ENCODE measurements at regions not wholly inside any gene's neighbourhood (a gene's known extent, or its start where the extent isn't known, plus 50 kb on each side); places are given as distances from the start of the nearest gene placed in this dataset.

DNA sequence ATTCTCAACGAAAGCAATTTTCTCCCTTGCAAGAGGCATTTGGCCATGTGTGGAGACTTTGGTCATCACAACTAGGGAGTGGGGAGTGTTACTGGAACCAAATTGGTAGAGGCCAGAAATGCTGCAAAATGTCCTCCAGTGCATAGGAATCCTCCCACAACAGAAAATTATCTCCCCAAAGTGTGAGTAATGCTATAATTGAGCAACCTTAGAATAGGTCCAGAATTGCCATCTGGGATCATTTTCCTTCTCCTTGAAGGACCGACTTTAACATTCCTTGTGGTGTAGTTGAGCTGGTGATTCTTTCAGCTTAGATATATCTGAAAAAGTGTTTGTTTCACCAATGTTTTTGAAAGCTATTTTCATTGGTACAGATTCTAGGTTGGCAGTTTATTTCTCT lies 111.2 kb upstream of the SMIM21 start:
- H3K4me1 ChIP-seq: no peaks in the 10 kb centered on the region
- TF ChIP-seq, protein P1, sequence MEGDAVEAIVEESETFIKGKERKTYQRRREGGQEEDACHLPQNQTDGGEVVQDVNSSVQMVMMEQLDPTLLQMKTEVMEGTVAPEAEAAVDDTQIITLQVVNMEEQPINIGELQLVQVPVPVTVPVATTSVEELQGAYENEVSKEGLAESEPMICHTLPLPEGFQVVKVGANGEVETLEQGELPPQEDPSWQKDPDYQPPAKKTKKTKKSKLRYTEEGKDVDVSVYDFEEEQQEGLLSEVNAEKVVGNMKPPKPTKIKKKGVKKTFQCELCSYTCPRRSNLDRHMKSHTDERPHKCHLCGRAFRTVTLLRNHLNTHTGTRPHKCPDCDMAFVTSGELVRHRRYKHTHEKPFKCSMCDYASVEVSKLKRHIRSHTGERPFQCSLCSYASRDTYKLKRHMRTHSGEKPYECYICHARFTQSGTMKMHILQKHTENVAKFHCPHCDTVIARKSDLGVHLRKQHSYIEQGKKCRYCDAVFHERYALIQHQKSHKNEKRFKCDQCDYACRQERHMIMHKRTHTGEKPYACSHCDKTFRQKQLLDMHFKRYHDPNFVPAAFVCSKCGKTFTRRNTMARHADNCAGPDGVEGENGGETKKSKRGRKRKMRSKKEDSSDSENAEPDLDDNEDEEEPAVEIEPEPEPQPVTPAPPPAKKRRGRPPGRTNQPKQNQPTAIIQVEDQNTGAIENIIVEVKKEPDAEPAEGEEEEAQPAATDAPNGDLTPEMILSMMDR (IDR thresholded peaks at IDR 0.05): no peak
- H3K9ac ChIP-seq: no peak overlapping the region
- H3K4me2 ChIP-seq (ENCODE audit: low read length): no peak overlapping the region
- H2AFZ ChIP-seq: no peak overlapping the region
- no peaks in the 10 kb centered on the region for H3K79me2 ChIP-seq
- H3K36me3 ChIP-seq (ENCODE audit: control insufficient read depth, insufficient read depth, low read length): no peaks in the 10 kb centered on the region
- no peak overlapping the region for H3K27ac ChIP-seq
- H3K4me3 ChIP-seq (ENCODE audit: low read depth, low read length): no peak overlapping the region
- H3K9me3 ChIP-seq (ENCODE audit: control insufficient read depth, low read length): no peaks in the 10 kb centered on the region
- H3K27me3 ChIP-seq (ENCODE audit: control insufficient read depth, insufficient read depth, low read length): no peaks in the 10 kb centered on the region

DNA sequence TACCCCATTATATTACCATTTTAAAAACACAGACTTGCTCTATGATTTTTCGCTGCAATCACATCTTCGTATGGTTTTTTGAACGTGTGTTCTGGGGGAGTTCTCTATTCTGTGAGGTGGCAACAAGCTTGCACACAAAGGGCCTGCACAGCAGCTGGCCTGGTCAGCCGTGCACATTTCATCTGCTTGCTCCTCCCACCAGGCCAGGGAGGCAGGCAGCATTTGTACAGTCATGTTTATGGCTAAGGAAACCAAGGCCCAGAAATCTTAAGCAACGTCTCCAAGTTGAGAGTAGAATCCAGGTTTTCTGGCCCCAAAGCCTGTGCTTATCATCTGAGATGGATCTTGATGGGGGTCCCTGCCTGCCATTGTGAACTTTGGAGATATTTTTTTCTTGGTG lies 106.4 kb upstream of the SMIM21 start:
- H3K79me2 ChIP-seq: no peaks in the 10 kb centered on the region
- H3K27ac ChIP-seq: no peak overlapping the region
- H3K4me3 ChIP-seq (ENCODE audit: low read depth, low read length): no peak overlapping the region
- H3K36me3 ChIP-seq (ENCODE audit: control insufficient read depth, insufficient read depth, low read length): no peaks in the 10 kb centered on the region
- H3K27me3 ChIP-seq (ENCODE audit: control insufficient read depth, insufficient read depth, low read length): no peaks in the 10 kb centered on the region
- no peaks in the 10 kb centered on the region for H3K4me1 ChIP-seq
- no peak overlapping the region for H3K9ac ChIP-seq
- no peaks in the 10 kb centered on the region for H3K9me3 ChIP-seq (ENCODE audit: control insufficient read depth, low read length)
- TF ChIP-seq, protein P1 (IDR thresholded peaks at IDR 0.05): no peak
- H3K4me2 ChIP-seq (ENCODE audit: low read length): no peak overlapping the region
- H2AFZ ChIP-seq: no peak overlapping the region

DNA sequence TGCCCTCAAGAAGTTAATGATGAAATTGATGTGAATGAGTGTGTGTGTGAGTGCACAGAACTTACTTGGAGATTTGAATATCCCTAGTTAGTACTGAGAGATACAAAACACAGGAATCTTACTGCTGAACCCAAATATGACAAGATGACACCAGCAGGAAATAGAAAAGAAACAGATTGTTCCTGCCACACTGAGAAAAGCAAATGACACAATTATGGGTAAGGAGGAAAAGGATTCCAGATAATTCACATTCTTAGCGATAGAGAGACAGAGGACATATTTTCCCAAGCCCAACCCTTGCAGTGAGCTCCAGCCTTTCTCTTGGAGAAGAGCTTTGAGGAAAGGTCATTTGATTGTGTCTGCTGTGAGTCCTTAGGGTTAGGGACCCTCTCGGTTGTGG lies 105.7 kb upstream of the SMIM21 start:
- TF ChIP-seq, protein P1 (IDR thresholded peaks at IDR 0.05): no peak
- H3K9ac ChIP-seq: no peak overlapping the region
- no peaks in the 10 kb centered on the region for H3K9me3 ChIP-seq (ENCODE audit: control insufficient read depth, low read length)
- no peaks in the 10 kb centered on the region for H3K27me3 ChIP-seq (ENCODE audit: control insufficient read depth, insufficient read depth, low read length)
- no peaks in the 10 kb centered on the region for H3K36me3 ChIP-seq (ENCODE audit: control insufficient read depth, insufficient read depth, low read length)
- H3K27ac ChIP-seq: no peak overlapping the region
- H3K4me1 ChIP-seq: no peaks in the 10 kb centered on the region
- no peak overlapping the region for H3K4me3 ChIP-seq (ENCODE audit: low read depth, low read length)
- no peak overlapping the region for H2AFZ ChIP-seq
- H3K4me2 ChIP-seq (ENCODE audit: low read length): no peak overlapping the region
- H3K79me2 ChIP-seq: no peaks in the 10 kb centered on the region

DNA sequence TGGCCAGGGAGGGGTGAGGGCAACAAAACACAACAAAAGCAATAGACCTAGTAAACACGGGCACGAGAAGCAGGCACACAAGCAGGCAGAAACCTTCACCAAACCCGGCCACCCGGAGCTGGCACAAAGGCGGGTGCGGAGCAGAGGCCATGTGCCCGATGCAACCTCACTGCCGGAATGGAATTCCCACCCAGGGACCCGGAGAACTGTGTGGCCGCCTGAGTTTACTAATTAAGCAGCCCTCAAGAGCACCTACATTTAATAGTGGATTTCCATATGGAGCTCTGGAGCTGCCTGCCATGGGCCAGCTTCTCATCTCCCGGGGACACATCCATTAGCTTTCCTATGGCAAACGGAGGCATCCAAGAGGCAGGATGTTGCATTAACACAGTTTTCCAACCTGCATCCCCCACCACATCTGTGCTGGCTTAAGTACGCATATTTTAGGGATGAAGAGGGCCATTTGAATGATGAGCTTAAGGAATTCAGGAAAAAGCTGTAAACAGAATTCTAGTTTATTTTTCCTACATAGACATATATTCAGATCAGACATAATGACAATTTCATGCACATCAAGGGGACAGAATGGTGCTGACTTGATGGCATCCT lies 104.5 kb upstream of the SMIM21 start:
- Histone ChIP-seq H3K36me3 (ENCODE audit: control insufficient read depth, insufficient read depth, low read length) (no peaks in the 10 kb centered on the region), H2AFZ (no peak overlapping the region), H3K27ac (no peak overlapping the region), H3K4me1 (no peaks in the 10 kb centered on the region), H3K4me2 (ENCODE audit: low read length) (no peak overlapping the region), H3K4me3 (ENCODE audit: low read depth, low read length) (no peak overlapping the region), H3K27me3 (ENCODE audit: control insufficient read depth, insufficient read depth, low read length) (no peaks in the 10 kb centered on the region), H3K9ac (no peak overlapping the region), H3K9me3 (ENCODE audit: control insufficient read depth, low read length) (no peaks in the 10 kb centered on the region), H3K79me2 (no peaks in the 10 kb centered on the region)
- TF ChIP-seq, protein P1 (IDR thresholded peaks at IDR 0.05): no peak

DNA sequence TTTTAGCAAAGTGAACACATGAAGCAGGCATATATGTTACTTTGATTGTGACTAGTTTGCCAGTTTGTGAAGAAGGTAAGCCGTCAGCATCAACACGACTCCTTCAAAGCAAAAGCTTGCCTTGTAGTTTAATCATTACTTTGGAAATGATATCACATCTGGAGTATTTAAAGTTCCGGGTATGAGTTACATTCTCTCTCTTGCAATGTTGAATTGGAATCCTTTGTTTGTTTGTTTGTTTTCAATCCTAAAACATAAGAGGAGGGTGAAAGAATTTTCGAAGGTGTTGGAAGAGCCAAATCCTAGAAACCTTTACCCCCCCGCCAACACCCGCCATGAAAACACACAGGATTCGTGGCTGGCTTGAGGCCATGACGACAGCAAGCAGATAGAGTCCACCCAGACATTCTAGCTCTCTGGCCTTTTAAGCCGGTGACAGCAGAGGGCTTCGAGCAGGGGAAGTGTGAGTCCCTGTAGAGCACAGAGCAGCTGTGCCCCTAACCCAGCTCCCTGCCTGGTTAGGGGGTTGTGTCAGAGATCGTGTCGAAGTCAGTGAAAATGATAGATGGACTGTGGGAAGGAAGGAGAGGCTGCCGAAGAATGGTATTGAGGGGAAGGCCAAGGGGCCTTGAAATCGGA lies 103.8 kb upstream of the SMIM21 start:
- no peak overlapping the region for H2AFZ ChIP-seq
- no peaks in the 10 kb centered on the region for H3K27me3 ChIP-seq (ENCODE audit: control insufficient read depth, insufficient read depth, low read length)
- H3K4me1 ChIP-seq: no peaks in the 10 kb centered on the region
- H3K27ac ChIP-seq: no peak overlapping the region
- TF ChIP-seq, protein P1 (IDR thresholded peaks at IDR 0.05): no peak
- H3K79me2 ChIP-seq: no peaks in the 10 kb centered on the region
- no peaks in the 10 kb centered on the region for H3K9me3 ChIP-seq (ENCODE audit: control insufficient read depth, low read length)
- no peak overlapping the region for H3K4me2 ChIP-seq (ENCODE audit: low read length)
- no peak overlapping the region for H3K4me3 ChIP-seq (ENCODE audit: low read depth, low read length)
- H3K9ac ChIP-seq: no peak overlapping the region
- H3K36me3 ChIP-seq (ENCODE audit: control insufficient read depth, insufficient read depth, low read length): no peaks in the 10 kb centered on the region
